ENCODE measurements at regions not wholly inside any gene's neighbourhood (a gene's known extent, or its start where the extent isn't known, plus 50 kb on each side); places are given as distances from the start of the nearest gene placed in this dataset.

DNA sequence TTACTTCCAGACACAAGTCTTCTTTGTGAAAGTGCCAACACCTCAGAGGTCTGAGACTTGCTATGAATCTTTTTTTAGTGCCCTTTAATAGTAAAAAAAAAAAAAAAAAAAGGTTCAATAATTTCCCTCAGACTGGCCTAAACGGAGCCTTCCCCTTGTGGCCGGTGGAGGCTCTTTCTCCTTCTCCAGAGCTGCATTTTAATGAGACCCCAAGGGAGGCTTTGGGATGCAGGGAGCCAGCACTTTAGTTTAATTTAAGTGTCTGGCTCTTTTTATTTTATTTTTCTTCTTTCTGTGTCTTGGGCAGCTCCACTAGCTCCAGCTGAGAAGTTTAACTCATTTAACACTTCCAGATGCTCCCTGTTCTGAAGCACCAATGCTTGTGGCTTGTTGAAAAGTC, 67.8 kb upstream of the MAPK4 start:
- no peak for DNase-seq

DNA sequence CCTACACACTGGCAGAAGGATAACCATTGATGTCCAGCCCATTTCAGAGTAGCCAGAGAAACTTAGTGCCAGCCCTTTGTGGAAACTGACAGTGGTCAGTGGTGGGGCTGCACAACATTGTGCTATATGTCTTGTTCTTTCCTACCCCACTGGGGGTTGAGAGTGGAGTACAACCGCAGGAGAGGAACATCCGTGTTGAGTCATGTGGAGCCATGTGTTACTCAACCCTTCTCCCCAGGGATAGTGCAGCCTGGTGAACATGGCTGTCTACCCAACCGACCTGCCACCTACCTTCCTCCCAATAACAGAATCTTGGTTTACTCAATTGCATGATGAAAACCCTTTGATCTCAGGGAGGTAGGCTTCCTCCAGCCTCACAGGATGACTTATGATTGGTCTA, 65.3 kb upstream of the MAPK4 start:
- no peak for DNase-seq

DNA sequence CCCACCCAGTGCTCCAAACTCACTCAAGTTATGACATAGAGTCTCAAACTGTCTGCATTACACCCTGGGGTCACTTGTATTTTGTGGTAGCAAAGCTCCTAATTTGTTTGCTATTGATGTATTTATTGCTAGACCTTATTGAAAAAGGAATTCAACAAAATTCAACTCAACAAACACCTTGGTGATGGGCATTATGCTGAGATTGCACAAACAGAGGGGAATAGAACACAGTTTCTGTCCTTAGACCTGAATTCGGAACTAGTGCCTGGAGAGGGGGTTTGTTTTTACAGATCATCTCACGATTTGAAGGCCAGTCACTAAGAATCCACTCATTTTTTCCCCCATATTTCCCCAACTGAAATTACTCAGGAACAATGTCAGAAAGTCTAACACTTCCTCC, 53.5 kb upstream of the MAPK4 start:
- DNase-seq: no peak

- DNase-seq: peak; percentile 6
These were observed 52.7 kb upstream of the MAPK4 start for GRCh38 chr18:50507120-50507590.

GRCh38 chr18:50508228-50508627, 51.7 kb upstream of the MAPK4 start:
- no peak for DNase-seq

DNA sequence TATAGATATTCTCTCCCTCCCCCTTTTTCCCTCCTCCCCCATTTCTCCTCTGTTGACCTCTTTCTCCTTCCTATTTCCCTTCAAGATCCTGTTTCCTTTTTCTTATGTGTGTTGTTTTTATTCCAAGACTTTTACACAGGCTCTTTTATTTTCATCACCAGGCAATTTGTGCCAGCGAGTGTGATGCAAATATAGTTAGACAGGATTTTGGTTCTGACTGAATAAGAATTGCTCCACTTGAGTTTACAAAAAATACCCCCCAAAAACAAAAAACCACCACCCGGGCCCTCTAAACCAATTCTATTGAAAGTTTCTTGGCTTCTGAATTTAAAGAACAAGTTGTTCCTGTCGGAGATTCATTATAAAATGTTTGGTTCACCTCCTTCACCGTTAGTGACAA, 50.9 kb upstream of the MAPK4 start:
- no peak for DNase-seq

All from NCI-H226 (cell line).